T47D (cell line): ENCODE measurements at regions not wholly inside any gene's neighbourhood (a gene's known extent, or its start where the extent isn't known, plus 50 kb on each side); places are given as distances from the start of the nearest gene placed in this dataset.
"Not testable (repeated sequence)": the region's sequence is repeated elsewhere in the genome, so short reads cannot be mapped to it uniquely, and the experiment has no call there.

ENCODE experiments used
- DNase-seq, 2 experiments: peaks; one replicate each; pipeline versions ENCODE4 v3.0.0 to v3.0.0-alpha.2; 2011 to 2012; ENCODE audit warnings: low read depth in 1 of 2, low spot score in 1 of 2
- JUND ChIP-seq: IDR thresholded peaks from 2 replicates; pipeline ENCODE4 v1.6.1; 2012; ENCODE audit warnings: low read depth
- in situ Hi-C: cut with HindIII; loops from 2 replicates; pipeline ENCODE4 v1.10.0; 2016; ENCODE audit warnings: low sequenced_read_pairs, low pct_unique_long_range_greater_than_20kb

DNA sequence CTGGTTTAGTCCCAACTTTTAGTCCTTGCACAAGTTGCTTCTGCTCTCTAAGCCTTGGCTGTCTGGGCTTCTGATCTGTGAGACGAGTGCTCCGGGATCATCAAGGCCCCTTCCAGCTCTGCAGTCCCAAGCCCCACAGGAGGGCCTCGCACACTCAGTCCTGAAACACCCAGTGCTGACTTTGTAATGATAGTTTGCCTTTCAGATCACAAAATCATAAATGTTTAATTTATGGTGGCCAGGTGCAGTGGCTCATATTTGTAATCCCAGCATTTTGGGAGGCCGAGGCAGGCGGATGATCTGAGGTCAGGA, 95.9 kb upstream of the SLC25A48 start:
- in situ Hi-C loops, result no loop called here
- DNase-seq, result no peak
- no peak for TF ChIP-seq JUND

DNA sequence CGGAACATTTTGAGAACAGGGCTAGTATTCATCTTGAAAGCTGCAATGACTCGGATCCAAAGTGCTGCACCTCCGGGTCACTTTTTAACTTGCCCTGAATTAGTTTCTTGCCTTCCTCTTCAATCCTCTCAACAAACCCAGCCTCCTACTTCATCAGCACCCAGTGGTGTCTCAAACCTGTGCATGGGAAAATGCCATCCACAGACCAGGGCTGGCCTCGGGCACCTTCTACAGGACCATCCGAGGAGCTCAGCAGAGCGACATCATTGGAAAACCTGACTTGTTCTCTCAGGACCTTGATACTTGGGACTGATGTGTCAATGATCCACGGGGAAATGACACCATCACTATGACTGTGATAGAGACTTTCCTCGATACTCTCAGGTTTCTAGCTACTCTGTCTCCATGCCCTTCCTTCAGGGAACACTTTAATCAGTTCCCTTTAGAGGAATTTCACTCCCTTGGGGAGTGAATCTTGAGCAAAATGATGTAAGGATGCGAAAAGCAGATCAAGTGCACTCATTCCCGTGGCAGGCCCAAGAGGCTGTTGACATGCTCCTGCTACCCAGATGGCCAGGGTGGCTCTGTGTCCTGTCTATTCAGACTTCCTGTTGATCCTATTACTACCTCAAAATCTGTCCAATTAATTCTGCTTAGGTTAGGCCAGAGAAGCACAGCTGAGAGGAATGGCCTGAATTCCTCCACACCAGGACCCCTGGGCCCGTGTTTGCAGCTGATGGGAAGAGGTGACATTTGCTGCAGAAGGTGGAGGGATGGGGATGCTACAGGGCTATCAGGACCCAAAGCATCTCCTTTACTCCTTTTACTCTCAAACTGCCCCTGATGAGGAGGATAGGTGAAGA, 96.5 kb upstream of the SLC25A48 start:
- DNase-seq, result no peak
- no peak for TF ChIP-seq JUND
- in situ Hi-C loops, result no loop called here

DNA sequence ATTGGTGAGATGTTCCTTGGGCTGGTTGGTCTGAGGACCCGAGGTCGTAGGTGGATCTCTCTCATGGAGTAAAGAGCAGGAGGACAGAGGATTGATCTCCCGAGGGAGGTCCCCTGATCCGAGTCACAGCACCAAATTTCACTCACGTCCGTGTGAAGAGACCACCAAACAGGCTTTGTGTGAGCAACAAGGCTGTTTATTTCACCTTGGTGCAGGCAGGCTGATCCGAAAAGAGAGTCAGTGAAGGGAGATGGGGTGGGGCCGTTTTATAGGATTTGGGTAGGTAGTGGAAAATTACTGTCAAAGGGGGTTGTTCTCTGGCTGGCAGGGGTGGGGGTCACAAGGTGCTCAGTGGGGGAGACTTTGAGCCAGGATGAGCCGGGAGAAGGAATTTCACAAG, 97.5 kb upstream of the SLC25A48 start:
- DNase-seq, in situ Hi-C loops: not testable (repeated sequence)

- in situ Hi-C loops, result no loop called here
These were observed 98.6 kb upstream of the SLC25A48 start for GRCh38 chr5:135735831-135736230.

GRCh38 chr5:135734956-135735355, 99.5 kb upstream of the SLC25A48 start:
- DNase-seq, in situ Hi-C loops: not testable (repeated sequence)

More at GRCh38 chr5:135735831-135736230, 98.6 kb upstream of the SLC25A48 start:
- no peak for TF ChIP-seq JUND
- DNase-seq, result no peak

GRCh38 chr5:135731034-135731433, 103.4 kb upstream of the SLC25A48 start:
- in situ Hi-C loops, DNase-seq: not testable (repeated sequence)

DNA sequence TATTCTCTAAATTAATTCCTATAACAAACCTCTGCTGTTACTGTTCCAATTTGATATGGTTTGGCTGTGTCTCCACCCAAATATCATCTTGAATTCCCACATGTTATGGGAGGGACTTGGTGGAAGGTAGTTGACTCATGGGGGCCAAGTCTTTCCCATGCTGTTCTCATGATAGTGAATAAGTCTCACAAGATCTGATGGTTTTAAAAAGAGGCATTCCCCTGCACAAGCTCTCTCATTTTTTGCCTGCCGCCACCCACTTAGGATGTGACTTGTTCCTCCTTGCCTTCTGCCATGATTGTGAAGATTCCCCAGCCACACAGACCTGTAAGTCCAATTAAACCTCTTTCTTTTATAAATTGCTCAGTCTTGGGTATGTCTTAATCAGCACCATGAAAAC, 104.3 kb upstream of the SLC25A48 start:
- in situ Hi-C loops, DNase-seq: not testable (repeated sequence)

- in situ Hi-C loops, result no loop called here
- no peak for TF ChIP-seq JUND
- DNase-seq, result peak in 1 of 2 experiments; percentile 53
These were observed 105.1 kb upstream of the SLC25A48 start for GRCh38 chr5:135729321-135729786.

- TF ChIP-seq JUND, result no peak
- in situ Hi-C loops, result no loop called here
- no peak for DNase-seq
These were observed 109.8 kb upstream of the SLC25A48 start for GRCh38 chr5:135724617-135725016.

GRCh38 chr5:135723491-135723890, 111.0 kb upstream of the SLC25A48 start:
- no peak for DNase-seq
- in situ Hi-C loops, result no loop called here
- TF ChIP-seq JUND, result no peak

- no peak; the same call in 1 of the 2 replicates for TF ChIP-seq JUND
- in situ Hi-C loops, result no loop called here
- DNase-seq, result peak in 1 of 2 experiments; percentile 85
These were observed 112.8 kb upstream of the SLC25A48 start for GRCh38 chr5:135721548-135722090.

GRCh38 chr5:135720191-135720590, 114.3 kb upstream of the SLC25A48 start:
- in situ Hi-C loops, result no loop called here
- no peak for DNase-seq
- TF ChIP-seq JUND, result no peak

DNA sequence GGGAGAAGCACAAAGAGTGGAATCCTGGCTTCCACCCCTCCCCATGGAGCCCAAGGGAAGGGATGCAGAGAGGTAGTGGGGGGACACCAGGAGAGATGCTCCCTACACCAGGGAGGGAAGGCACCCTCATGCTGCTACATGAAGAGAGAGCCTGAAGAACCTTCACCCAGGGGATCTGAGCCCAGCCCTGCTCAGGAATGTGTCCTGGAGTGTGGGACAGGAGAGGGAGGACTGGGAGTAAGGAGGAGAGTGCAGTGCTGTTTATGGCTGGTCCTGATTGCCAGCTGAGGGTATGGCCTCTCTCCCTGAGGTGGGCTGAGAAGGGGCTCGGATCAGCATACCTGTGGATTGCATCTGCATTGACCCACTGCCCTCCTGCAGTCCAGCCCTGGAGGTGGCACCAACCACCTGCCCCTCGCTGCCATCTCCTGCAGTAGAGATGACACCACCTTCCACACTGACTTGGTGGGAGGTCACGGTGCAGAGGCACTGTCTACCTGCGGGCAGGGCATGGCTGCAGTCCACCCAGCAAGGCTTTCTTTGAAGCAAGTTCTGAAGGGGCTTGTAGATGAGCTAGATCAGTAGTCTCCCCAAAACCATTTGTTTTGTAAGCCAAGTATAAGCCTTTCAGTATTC, 114.9 kb upstream of the SLC25A48 start:
- no peak for DNase-seq
- in situ Hi-C loops, result no loop called here

More for the DNA sequence above, 114.9 kb upstream of the SLC25A48 start:
- TF ChIP-seq JUND, result no peak
